ENCODE measurements at regions not wholly inside any gene's neighbourhood (a gene's known extent, or its start where the extent isn't known, plus 50 kb on each side); places are given as distances from the start of the nearest gene placed in this dataset.

DNA sequence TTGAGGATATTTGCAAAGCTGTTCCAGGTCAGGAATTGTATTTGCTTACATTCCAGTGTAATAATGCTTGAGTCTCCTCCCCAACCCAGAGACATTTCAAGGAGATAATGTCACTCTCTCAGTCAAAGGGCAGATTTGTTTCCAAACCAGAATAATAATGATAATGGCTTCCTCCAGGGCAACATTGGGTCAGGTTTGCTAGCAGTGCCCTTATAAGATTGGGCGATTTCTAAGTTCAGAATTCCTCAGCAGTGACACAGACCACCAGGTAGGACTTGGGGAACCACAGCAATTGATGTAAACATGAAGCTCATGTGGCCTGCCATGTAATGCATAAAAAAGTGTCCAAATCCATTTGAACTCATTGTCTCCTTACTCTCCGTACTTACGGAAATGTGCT lies 125.2 kb downstream of the BMP15 start:
- H3K27ac Mint-ChIP-seq = no peak overlapping the region
- Histone ChIP-seq H3K9ac (ENCODE audit: insufficient read depth, low read length, poor library complexity, severe bottlenecking) (no peak overlapping the region), H3K27me3 (ENCODE audit: control insufficient read depth in 2 of 2, insufficient read depth in 2 of 2, low read length in 2 of 2) (no peaks in the 10 kb centered on the region), H3K79me2 (ENCODE audit: insufficient read depth, low read length) (no peaks in the 10 kb centered on the region), H3K9me3 (replicated peaks in 1 of 2; ENCODE audit: control insufficient read depth in 1 of 2, insufficient read depth in 1 of 2, low read length in 2 of 2) (peaks cover 0 to 3% of the 10 kb centered on the region in 2 donors), H3K4me2 (replicated peaks; ENCODE audit: extremely low read depth, low read length, poor library complexity, severe bottlenecking) (no peak overlapping the region), H3K36me3 (replicated peaks in 1 of 2; ENCODE audit: control insufficient read depth in 1 of 2, insufficient read depth in 2 of 2, low read length in 2 of 2) (no peaks in the 10 kb centered on the region), H4K20me1 (ENCODE audit: insufficient read depth, low read length) (no peaks in the 10 kb centered on the region), H3K27ac (ENCODE audit: low read depth in 1 of 2, low read length in 2 of 2) (no peak overlapping the region), H2AFZ (ENCODE audit: insufficient read depth, low read depth, low read length, poor library complexity, severe bottlenecking) (no peak overlapping the region), H3K4me3 (replicated peaks in 1 of 3; ENCODE audit: low read depth in 2 of 3, low read length in 3 of 3) (no peak overlapping the region), H3K4me1 (ENCODE audit: control insufficient read depth in 1 of 2, insufficient read depth in 2 of 2, low read length in 2 of 2) (no peaks in the 10 kb centered on the region)
- intact Hi-C loops (cut with micrococcal nuclease) = no loop called here
- H3K27me3 Mint-ChIP-seq (ENCODE audit: low read depth in 3 of 3) = peaks cover 0 to 2% (median 0%) of the 10 kb centered on the region in 3 donors
- H3K9me3 Mint-ChIP-seq = peaks cover 2 to 9% (median 3%) of the 10 kb centered on the region in 7 donors
- H3K4me3 Mint-ChIP-seq = no peak overlapping the region
- DNase-seq = no peak
- H3K36me3 Mint-ChIP-seq = no peaks in the 10 kb centered on the region
- no peaks in the 10 kb centered on the region for H3K4me1 Mint-ChIP-seq
- TF ChIP-seq, protein P1, sequence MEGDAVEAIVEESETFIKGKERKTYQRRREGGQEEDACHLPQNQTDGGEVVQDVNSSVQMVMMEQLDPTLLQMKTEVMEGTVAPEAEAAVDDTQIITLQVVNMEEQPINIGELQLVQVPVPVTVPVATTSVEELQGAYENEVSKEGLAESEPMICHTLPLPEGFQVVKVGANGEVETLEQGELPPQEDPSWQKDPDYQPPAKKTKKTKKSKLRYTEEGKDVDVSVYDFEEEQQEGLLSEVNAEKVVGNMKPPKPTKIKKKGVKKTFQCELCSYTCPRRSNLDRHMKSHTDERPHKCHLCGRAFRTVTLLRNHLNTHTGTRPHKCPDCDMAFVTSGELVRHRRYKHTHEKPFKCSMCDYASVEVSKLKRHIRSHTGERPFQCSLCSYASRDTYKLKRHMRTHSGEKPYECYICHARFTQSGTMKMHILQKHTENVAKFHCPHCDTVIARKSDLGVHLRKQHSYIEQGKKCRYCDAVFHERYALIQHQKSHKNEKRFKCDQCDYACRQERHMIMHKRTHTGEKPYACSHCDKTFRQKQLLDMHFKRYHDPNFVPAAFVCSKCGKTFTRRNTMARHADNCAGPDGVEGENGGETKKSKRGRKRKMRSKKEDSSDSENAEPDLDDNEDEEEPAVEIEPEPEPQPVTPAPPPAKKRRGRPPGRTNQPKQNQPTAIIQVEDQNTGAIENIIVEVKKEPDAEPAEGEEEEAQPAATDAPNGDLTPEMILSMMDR (IDR thresholded peaks at IDR 0.05) = no peak
- no CpG with 5 or more reads among the region's 3 CpGs for WGBS (ENCODE audit: insufficient coverage)

GRCh38 chrX:51047950-51048349 lies 137.4 kb downstream of the BMP15 start:
- no peak for DNase-seq
- H3K27me3 ChIP-seq (ENCODE audit: control insufficient read depth in 2 of 2, insufficient read depth in 2 of 2, low read length in 2 of 2) = no peaks in the 10 kb centered on the region
- no CpG with 5 or more reads among the region's 2 CpGs for WGBS (ENCODE audit: insufficient coverage)
- H4K20me1 ChIP-seq (ENCODE audit: insufficient read depth, low read length) = no peaks in the 10 kb centered on the region
- peaks cover 0 to 10% (median 2%) of the 10 kb centered on the region in 3 donors for H3K27me3 Mint-ChIP-seq (ENCODE audit: low read depth in 3 of 3)
- no peaks in the 10 kb centered on the region for H3K36me3 Mint-ChIP-seq
- no peak overlapping the region for H3K9ac ChIP-seq (ENCODE audit: insufficient read depth, low read length, poor library complexity, severe bottlenecking)
- H3K36me3 ChIP-seq (replicated peaks in 1 of 2; ENCODE audit: control insufficient read depth in 1 of 2, insufficient read depth in 2 of 2, low read length in 2 of 2) = no peaks in the 10 kb centered on the region
- no peak overlapping the region for H2AFZ ChIP-seq (ENCODE audit: insufficient read depth, low read depth, low read length, poor library complexity, severe bottlenecking)
- no peak overlapping the region for H3K4me3 Mint-ChIP-seq
- no peaks in the 10 kb centered on the region for H3K4me1 Mint-ChIP-seq
- no peaks in the 10 kb centered on the region for H3K4me1 ChIP-seq (ENCODE audit: control insufficient read depth in 1 of 2, insufficient read depth in 2 of 2, low read length in 2 of 2)
- H3K79me2 ChIP-seq (ENCODE audit: insufficient read depth, low read length) = no peaks in the 10 kb centered on the region
- TF ChIP-seq, protein P1 (IDR thresholded peaks at IDR 0.05) = no peak
- intact Hi-C loops (cut with micrococcal nuclease) = no loop called here
- no peaks in the 10 kb centered on the region for H3K9me3 Mint-ChIP-seq
- no peak overlapping the region for H3K27ac ChIP-seq (ENCODE audit: low read depth in 1 of 2, low read length in 2 of 2)
- H3K27ac Mint-ChIP-seq = no peak overlapping the region
- H3K4me3 ChIP-seq (replicated peaks in 1 of 3; ENCODE audit: low read depth in 2 of 3, low read length in 3 of 3) = no peak overlapping the region
- no peaks in the 10 kb centered on the region for H3K9me3 ChIP-seq (replicated peaks in 1 of 2; ENCODE audit: control insufficient read depth in 1 of 2, insufficient read depth in 1 of 2, low read length in 2 of 2)
- no peak overlapping the region for H3K4me2 ChIP-seq (replicated peaks; ENCODE audit: extremely low read depth, low read length, poor library complexity, severe bottlenecking)

Data from CD14-positive monocyte (primary cell).